ENCODE measurements at regions not wholly inside any gene's neighbourhood (a gene's known extent, or its start where the extent isn't known, plus 50 kb on each side); places are given as distances from the start of the nearest gene placed in this dataset.

- no peak for TF ChIP-seq CTCF (IDR thresholded peaks at IDR 0.05)
Observed at GRCh38 chr11:97019305-97019704, 629.5 kb downstream of the JRKL start.

GRCh38 chr11:97019754-97020153, 629.9 kb downstream of the JRKL start:
- no peak for TF ChIP-seq CTCF (IDR thresholded peaks at IDR 0.05)

- TF ChIP-seq CTCF (IDR thresholded peaks at IDR 0.05) = no peak
Observed at GRCh38 chr11:97022955-97023354, 633.1 kb downstream of the JRKL start.

- no peak for TF ChIP-seq CTCF (IDR thresholded peaks at IDR 0.05)
Observed at GRCh38 chr11:97028836-97029406, 639.1 kb downstream of the JRKL start.

- TF ChIP-seq CTCF (IDR thresholded peaks at IDR 0.05) = no peak
Observed at GRCh38 chr11:97033178-97033577, 643.4 kb downstream of the JRKL start.

- no peak for TF ChIP-seq CTCF (IDR thresholded peaks at IDR 0.05)
Observed at GRCh38 chr11:97048481-97048880, 658.7 kb downstream of the JRKL start.

GRCh38 chr11:97060184-97060583, 670.4 kb downstream of the JRKL start:
- no peak for TF ChIP-seq CTCF (IDR thresholded peaks at IDR 0.05)

- TF ChIP-seq CTCF (IDR thresholded peaks at IDR 0.05) = no peak
Observed at GRCh38 chr11:97069160-97069559, 679.3 kb downstream of the JRKL start.
